Pons (tissue), 1 donor: ENCODE measurements at regions not wholly inside any gene's neighbourhood (a gene's known extent, or its start where the extent isn't known, plus 50 kb on each side); places are given as distances from the start of the nearest gene placed in this dataset.
"Not testable (repeated sequence)": the region's sequence is repeated elsewhere in the genome, so short reads cannot be mapped to it uniquely, and the experiment has no call there.

Experiments used
- DNase-seq: peaks from one replicate; pipeline ENCODE4 v3.0.0-alpha.2; 2016; ENCODE audit warnings: low spot score

GRCh38 chr5:87105577-87105976 lies 162.1 kb upstream of the RASA1 start:
- DNase-seq = no peak

DNA sequence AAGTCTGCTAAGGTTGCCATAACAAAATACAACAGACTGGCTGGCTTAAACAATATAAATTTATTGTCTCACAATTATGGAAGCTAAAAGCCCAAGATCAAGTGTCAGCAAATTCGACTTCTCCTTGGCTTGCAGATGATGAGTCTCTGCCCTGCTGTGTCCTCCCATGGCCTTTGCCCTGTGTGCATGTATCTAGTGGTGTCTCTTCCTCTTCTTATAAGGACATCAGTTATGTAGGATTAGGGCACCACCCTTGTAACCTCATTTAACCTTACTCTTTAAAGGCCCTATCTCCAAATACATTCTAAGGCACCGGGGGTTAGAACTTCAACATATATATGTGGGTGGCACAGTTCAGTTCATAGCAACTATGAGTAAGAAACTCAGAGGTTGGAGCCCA lies 157.9 kb upstream of the RASA1 start:
- no peak for DNase-seq

GRCh38 chr5:87110721-87111120 lies 157.0 kb upstream of the RASA1 start:
- no peak for DNase-seq

DNA sequence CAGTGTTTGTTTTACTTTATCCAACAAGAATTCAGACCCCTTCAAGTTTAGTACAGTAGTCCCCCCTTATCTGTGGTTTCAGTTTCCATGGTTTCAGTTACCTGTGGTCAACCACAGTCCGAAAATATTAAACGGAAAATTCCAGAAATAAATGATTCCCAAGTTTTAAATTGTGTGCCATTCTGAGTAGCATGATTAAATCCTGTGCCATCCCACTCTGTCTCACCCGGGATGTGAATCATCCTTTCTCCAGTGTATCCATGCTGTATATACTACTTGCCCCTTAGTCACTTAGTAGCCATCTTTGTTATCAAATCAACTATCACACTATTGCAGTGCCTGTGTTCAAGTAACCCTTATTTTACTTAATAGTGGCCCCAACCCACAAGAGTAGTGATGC lies 153.8 kb upstream of the RASA1 start:
- DNase-seq = no peak

GRCh38 chr5:87114631-87115030 lies 153.1 kb upstream of the RASA1 start:
- DNase-seq = no peak

DNA sequence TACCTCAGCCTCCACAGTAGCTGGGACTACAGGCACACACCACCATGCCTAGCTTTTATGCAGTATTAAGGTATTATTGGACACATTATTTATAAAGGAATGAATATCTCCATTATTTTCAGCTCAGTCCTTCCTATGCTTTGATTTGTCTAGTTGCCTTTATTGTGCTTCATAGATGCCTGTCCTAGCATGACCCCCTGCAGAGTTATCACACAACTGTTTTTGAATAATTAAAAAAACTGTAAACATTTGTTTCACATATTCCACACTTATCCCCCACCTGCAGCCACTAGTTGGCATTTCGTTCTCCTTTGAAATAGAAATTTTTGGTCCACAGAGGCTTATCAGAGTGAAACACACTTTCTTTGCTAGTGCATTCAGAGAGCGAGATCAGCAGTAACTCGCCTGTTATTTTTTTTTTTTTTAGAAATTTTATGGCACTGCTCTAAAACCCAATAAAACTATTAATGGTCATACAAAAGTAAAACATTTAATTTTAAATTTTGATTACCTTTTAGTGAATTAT lies 151.8 kb upstream of the RASA1 start:
- DNase-seq = no peak

GRCh38 chr5:87116825-87117512 lies 150.7 kb upstream of the RASA1 start:
- no peak for DNase-seq

DNA sequence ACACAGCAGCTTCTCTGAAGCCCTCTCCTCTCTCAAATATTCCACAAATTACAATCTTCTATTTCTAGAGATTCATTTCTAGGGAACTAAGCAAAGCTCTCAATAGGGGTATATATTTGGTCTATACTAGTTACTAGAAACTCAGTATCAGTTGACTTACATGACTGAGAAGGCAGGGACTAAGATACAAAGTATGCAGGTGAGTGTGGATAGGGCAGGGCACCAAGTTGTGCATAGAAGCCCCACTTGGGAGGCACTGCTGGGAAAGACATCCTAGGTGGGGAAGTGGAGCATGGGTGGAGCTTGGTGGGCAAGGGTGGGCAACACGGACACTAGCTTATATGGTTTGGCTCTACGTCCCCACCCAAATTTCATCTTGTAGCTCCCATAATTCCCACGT lies 148.1 kb upstream of the RASA1 start:
- no peak for DNase-seq

DNA sequence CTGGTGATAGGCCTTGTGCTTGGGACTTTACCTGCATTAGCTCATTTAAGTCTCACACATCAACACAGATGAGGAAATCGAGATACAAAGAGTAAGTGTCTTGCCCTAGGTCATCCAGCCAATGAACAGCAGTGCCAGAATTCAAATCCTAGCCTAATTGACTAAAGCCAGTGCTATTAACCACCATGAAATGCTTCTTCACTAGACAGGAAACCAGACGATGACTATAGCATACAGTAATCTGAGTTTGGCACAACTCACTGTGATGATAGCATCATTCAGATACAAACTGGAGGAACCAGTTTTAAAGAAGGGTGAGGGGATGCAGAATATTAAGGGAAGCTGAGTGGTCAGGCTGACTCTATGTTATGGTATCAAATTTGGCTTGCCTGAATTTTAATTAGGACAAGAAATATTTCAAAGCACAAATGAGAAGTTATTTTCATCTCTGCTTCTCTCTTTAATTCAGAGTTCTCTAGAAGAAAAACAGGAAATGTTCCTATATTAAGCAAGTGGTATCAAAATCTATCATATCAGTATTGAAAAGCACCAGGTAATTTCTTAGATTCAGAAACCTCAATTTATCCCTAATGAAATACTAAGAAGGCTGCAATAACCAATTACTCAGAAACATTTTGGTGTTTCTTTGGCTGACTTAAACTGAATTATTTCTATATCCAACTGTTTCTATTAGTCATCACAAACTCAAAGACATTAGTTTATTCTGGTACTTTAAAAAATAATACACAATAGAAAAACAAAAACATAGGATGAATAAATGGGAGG lies 147.0 kb upstream of the RASA1 start:
- no peak for DNase-seq

GRCh38 chr5:87121304-87122150 lies 146.2 kb upstream of the RASA1 start:
- DNase-seq = peak; percentile 65

DNA sequence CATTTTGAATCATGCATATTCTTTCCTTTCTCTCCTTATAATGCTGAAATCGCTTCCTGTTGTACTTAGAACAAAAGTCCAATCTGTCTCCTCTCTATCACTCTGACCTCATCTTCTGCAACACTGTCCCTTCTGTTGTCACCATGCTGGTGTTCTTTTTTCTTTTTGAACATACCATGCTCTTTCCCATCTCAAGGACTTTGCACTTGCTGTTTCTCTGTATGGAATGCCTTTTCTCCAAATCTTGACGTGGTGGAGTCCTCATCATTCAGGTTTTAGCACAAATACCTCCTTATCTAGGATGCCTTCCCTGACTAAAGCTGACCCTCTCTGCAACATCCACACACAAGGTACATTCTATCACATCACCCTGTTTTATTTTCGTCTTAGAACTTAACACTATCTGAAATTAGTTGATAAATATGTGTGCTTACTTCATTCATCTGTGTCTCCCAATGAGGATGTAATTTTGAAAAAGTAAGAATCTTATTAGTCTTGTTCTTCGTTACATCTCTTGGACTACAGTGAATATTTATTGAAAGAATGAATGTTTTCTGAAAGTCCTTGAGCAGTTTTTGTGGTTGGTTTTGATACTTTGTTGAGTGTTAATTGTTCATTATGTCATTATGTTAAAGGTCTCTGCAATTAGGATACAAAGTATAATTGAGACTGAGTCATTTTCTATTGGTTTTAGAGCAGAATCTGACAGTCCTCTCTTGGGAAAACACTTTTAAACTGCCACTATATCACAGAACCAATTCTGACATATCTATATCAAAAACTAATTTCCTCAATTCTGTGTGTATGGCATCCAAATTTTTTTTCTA lies 145.3 kb upstream of the RASA1 start:
- DNase-seq = peak; percentile 64

GRCh38 chr5:87125766-87126165 lies 141.9 kb upstream of the RASA1 start:
- no peak for DNase-seq

DNA sequence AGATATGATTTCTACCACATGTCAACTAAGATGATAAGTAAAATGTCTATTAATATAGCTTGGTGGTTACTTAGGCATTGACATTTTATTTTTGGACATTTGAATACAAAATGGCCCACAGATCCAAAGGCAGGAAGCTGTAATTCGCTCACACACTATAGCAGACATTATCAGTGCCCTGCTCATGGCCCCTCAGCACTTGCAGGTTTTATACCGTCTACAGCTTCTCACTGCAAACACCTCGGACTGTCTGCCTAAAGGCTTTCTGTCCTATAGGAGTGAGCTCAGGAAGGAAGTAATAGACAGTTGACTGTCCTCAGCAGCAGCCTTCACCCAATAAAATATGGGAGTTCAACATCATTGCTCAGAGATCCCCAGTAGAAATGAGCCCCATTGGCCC lies 140.8 kb upstream of the RASA1 start:
- no peak for DNase-seq

- no peak for DNase-seq
Observed at GRCh38 chr5:87127426-87127825, 140.3 kb upstream of the RASA1 start.

DNA sequence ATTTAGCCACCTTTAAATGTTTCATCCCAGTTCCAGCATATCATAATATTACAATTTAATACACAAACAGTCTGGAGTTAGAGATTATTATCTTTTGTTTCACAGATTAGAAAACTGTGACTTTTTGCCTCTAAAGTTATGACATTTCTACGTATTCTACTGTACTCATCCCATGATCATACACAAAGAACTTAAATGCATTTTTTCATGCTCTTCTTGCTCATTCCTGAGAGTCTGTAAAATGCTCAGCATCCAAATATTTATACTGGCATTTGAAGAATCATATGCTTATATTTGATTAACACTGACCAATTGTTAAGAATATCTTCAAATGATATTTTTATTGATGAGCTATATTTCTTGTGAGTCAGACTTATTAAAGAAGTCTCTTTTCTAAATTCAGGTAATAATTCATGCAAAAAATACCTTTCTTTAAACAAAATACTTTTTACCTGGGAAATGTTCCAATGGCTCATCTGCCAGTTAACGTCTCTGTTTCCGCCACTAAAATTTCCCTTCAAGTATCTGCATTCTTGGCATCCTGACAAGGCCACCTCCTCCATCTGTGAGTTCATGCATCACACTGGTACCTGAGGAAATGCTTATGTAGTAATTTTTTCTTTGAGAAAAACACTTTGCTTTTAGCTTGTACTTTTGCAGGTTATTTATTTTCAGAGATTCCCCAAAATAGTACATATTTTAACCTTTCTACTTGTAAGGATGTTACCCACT lies 139.6 kb upstream of the RASA1 start:
- no peak for DNase-seq

GRCh38 chr5:87129046-87129445 lies 138.6 kb upstream of the RASA1 start:
- no peak for DNase-seq

DNA sequence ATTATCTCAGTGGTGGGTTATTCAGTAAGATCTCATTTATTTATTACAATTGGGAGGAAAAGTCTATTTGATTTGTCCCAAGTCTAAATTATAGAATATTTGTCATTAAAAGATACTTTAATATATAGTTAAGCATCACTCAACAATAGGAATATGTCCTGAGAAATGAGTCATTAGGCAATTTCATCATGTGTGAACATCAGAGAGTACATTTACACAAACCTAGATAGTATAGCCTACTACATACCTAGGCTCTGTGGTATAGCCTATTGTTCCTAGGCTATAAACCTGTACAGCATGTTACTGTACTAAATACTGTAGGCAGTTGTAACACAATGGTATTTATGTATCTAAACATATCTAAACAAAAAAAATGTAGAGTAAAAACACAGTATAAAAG lies 135.0 kb upstream of the RASA1 start:
- DNase-seq = no peak

GRCh38 chr5:87134513-87134912 lies 133.2 kb upstream of the RASA1 start:
- not testable (repeated sequence) for DNase-seq

GRCh38 chr5:87136096-87136495 lies 131.6 kb upstream of the RASA1 start:
- no peak for DNase-seq

- DNase-seq = no peak
Observed at GRCh38 chr5:87136733-87137132, 130.9 kb upstream of the RASA1 start.

DNA sequence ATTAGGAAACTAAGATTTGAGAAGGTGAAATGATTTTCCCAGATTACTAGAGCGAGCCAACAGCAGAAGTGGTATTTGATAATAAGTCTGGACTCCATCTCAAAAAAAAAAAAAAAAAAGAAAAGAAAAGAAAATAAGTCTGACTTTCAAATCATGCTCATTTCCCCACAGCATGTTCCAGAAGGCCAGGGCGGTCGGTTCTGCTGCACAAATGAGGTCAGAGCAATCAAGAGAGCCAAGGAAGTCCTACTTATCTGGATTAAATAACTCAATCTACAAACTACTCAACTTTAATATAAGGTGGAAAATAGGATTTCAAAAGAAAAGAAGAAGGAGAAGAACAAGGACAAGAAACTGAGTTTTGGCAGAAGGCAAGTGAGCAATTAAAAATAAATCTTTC lies 130.4 kb upstream of the RASA1 start:
- peak; percentile 56 for DNase-seq
